GM12872 (cell line): ENCODE measurements at regions not wholly inside any gene's neighbourhood (a gene's known extent, or its start where the extent isn't known, plus 50 kb on each side); places are given as distances from the start of the nearest gene placed in this dataset.

ENCODE experiments used
- TF ChIP-seq, protein P1 (sequence below): IDR thresholded peaks from 3 replicates; pipeline ENCODE4 v1.5.1; 2011; ENCODE audit warnings: low read depth, mild to moderate bottlenecking, low read length, moderate library complexity; ENCODE audit not compliant: insufficient read depth

DNA sequence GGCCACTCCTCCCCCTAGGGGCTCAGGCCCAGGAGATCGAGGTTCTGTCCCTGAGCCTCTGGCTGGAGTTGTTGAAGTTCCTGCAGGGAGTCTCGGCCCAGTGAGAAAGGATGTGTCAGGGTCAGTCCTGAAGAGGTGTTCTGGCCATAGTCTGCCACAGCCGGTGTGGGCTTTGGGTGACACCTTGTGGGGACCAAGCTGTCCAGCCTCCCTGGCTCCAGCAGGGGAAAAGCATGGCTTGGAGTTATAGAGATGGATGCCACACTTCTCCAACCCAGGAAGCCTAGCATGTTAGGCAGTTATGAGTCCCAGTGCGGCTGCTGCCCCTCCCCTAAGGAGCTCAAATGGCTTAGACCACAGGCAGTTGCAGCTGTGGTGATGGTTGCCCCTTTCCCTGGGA lies 945.6 kb upstream of the GBE1 start:
- TF ChIP-seq, protein P1, sequence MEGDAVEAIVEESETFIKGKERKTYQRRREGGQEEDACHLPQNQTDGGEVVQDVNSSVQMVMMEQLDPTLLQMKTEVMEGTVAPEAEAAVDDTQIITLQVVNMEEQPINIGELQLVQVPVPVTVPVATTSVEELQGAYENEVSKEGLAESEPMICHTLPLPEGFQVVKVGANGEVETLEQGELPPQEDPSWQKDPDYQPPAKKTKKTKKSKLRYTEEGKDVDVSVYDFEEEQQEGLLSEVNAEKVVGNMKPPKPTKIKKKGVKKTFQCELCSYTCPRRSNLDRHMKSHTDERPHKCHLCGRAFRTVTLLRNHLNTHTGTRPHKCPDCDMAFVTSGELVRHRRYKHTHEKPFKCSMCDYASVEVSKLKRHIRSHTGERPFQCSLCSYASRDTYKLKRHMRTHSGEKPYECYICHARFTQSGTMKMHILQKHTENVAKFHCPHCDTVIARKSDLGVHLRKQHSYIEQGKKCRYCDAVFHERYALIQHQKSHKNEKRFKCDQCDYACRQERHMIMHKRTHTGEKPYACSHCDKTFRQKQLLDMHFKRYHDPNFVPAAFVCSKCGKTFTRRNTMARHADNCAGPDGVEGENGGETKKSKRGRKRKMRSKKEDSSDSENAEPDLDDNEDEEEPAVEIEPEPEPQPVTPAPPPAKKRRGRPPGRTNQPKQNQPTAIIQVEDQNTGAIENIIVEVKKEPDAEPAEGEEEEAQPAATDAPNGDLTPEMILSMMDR: no peak

DNA sequence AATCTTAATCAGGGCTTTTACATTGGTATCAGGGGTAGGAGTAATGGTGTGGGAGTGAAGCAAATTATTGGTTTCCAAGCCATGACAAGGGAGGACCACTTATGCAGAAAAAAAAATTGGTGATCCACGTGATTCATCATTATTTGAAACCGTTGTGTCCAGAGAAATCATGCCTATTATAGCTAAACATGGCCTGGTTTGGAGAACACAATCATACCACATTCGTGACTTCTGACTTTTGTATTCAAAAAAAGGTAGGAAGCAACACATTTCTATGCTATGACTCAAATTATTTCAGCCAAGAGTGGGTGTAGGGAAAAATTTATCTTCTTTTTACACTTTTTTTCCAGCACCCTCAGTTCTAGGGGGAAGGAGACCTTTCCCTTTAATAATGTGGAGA lies 924.3 kb upstream of the GBE1 start:
- TF ChIP-seq, protein P1: no peak

DNA sequence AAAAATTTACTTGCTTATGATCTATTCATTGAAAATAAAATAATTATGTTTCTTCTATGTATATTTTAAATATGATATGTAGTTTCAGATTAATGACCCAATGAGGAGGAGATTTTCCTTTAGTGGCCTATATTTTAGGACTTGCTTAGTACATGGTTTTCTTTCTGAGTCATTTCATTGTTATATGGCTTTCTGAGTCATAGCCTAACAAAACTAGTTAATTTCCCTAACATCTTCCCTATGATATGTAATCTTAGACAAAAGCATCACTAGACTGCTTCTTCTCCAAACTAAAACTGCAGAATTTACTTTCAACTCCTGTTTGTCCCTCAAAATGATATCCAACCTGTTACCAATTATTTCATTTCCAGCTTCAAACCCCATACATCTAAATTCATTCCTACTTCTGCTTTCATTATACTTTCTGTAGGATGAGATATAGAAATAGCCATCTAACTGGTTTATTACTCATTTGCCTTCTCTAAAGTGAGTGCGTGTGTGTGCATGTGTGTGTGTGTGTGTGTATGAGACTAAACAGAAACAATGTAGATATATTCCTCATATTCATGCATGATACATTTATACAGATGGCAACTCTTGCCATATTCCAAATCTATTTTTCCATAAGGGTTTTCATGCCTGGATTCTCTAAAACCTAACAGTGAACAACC lies 915.0 kb upstream of the GBE1 start:
- TF ChIP-seq, protein P1: no peak

DNA sequence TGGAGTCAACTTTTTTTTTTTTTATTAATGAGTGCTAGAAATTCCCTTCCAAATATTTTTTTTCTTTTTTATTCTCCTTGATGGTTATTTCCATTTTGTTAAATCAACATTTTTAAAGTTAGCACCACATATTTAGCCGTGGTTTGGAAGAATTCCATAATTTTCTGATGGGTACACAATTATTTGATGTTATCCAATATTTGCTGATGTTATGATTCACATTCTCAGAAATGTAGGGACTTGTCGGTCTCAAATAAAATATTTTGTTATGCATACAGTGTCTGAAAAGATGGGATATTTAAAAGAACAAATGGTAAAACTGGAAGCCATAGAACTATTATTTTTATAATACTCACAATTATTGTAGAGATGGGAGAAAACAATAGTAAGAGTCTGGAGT lies 911.5 kb upstream of the GBE1 start:
- TF ChIP-seq, protein P1: no peak

DNA sequence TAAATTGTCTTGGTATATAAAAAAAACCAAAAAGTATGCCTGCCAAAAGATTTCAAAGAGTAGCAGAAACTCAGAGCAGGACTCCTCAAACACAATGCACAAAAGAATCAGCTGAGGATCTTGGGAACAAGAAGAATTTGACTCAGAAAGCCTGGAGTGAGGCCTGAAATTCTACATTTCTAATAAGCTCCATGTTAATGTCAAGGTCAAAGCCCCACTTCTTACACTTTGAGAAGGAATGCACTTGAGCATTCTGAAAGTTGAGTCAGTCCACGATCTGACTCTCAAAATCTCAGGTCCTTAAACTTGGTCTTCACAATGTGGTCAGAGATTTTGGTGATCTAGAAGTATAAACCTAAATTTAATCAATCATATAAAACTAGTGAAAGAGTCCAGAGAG lies 910.0 kb upstream of the GBE1 start:
- TF ChIP-seq, protein P1: no peak

DNA sequence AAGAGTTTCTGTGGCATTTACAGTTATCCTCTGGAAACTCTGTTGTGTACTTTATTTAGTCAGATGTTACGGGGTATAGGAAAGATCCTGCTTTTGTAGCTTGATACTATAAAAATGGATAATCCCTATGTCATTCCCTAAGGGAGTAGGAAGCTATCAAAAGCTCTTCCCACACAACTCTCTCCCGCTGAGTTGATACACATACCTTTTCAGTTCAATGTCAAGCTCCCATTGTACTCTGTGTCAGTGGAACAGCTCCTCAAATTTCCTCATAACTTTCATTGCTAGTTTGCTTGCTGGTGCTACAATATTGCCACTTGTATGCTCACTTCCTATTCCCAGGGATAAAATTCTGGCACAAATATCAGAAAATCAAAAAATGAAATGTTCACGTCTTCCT lies 893.3 kb upstream of the GBE1 start:
- TF ChIP-seq, protein P1: no peak

DNA sequence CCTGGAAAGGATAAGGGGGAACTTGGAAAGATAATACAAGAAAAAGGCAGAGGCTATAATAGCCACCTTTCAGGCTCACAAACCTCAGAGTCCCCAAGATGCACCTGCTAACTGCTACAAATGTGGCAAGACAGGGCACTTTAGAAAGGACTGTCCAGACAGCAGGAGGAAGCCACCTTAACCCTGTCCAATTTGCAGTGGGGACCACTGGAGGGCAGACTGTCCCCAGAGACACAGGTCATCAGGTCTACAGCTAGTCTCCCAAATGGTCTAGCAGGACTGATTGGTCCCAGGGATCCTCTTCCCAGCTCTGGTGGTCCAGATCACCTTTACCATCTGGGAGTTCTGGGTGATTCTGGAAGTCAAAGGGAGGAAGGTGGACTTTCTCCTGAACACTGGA lies 882.5 kb upstream of the GBE1 start:
- TF ChIP-seq, protein P1: peak; percentile 28; the same call in 1 of the 3 replicates
